Prostate gland (tissue), 2 donors: ENCODE measurements at regions not wholly inside any gene's neighbourhood (a gene's known extent, or its start where the extent isn't known, plus 50 kb on each side); places are given as distances from the start of the nearest gene placed in this dataset.

Experiments used
- DNase-seq: peaks from one replicate; pipeline ENCODE4 v3.0.0-alpha.2; 2019; ENCODE audit warnings: low spot score
- H3K27ac ChIP-seq, 2 donors: fragments of 200-600 bp; sonication (generic); 2 replicates each; pipeline ENCODE4 v1.5.1; 2017 to 2019
- H3K27me3 ChIP-seq: fragments of 200-600 bp; sonication (generic); replicated peaks from 2 replicates; pipeline ENCODE4 v1.5.1; 2019; ENCODE audit not compliant: insufficient read depth
- H3K36me3 ChIP-seq, 2 donors: fragments of 200-600 bp; sonication (generic); 1 replicate in 1 of 2; 2 replicates in 1 of 2; pipeline versions ENCODE4 v1.5.1 to v1.8.1; 2017 to 2019
- H3K4me1 ChIP-seq: fragments of 200-600 bp; sonication (generic); replicated peaks from 2 replicates; pipeline ENCODE4 v1.5.1; 2019
- H3K4me3 ChIP-seq, 2 donors: fragments of 200-600 bp; sonication (generic); 2 replicates each; pipeline ENCODE4 v1.5.1; 2017 to 2019
- H3K9me3 ChIP-seq: fragments of 200-600 bp; sonication (generic); 2 replicates; pipeline ENCODE4 v1.5.1; 2017
- CTCF ChIP-seq, 4 experiments: fragments of 200-600 bp in 2 of 4; fragments of 450-650 bp in 2 of 4; sonication (generic) in 2 of 4; IDR thresholded peaks; 1 replicate in 3 of 4; 2 replicates in 1 of 4; pipeline ENCODE4 v1.5.1; 2016 to 2019; ENCODE audit warnings: antibody characterized with exemption in 4 of 4, mild to moderate bottlenecking in 2 of 4, moderate library complexity in 2 of 4
- POLR2A ChIP-seq: fragments of 450-650 bp; IDR thresholded peaks from one replicate; pipeline ENCODE4 v1.6.1; 2016; ENCODE audit warnings: antibody characterized with exemption, mild to moderate bottlenecking
- POLR2AphosphoS5 ChIP-seq: sonication (generic); formaldehyde crosslinking; IDR thresholded peaks from one replicate; pipeline ENCODE4 v1.6.1; 2017; ENCODE audit warnings: antibody characterized with exemption
- WGBS: methylation state at CpG from one replicate; pipeline ENCODE4 v1.1.5; 2018; 5-methylcytosine and 5-hydroxymethylcytosine counted together
- intact Hi-C: fragments of 100-400 bp; cut with DNase I; formaldehyde crosslinking; loops from one replicate; pipeline ENCODE4 v1.14.2; 2022

DNA sequence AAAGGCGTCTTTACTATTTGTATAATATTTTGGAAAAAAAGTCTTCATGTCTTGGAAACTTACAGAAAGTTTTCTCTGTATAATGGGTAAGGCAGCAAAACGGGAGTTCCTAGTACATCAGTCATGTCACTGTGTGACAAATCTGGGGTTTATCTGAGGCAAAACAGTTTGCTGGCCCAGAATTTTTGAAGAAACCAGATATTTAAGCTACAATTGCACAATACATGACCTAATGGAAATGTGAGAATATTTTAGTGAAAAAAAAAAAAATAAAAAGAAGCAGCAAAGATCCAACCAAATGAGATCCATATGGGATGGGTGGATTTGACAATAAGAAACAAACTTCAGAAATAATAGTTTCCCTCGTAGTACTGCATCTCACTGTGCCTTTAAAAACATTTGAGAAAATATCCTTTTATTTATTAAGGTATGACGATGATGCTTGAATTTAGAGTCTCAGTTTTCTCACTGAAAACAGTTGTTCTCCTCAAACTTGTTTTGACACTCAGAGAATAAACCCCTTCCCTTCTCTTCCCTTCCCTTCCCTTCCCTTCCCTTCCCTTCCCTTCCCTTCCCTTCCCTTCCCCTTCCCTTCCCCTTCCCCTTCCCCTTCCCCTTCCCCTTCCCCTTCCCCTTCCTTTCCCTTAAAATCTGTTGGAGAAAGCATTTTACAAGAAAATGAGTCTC is 180.5 kb upstream of the TUT7 start:
- Histone ChIP-seq H3K9me3 (no peaks in the 10 kb centered on the region), H3K27me3 (no peaks in the 10 kb centered on the region), H3K36me3 (no peaks in the 10 kb centered on the region), H3K4me3 (no peak overlapping the region), H3K27ac (no peak overlapping the region), H3K4me1 (no peaks in the 10 kb centered on the region)
- TF ChIP-seq CTCF (IDR thresholded peaks at IDR 0.05): no peak
- no peak for TF ChIP-seq POLR2A
- no peak for TF ChIP-seq POLR2AphosphoS5
- DNase-seq: no peak
- intact Hi-C loops: no loop called here
- WGBS: 82% methylated on average over 4 of the region's 4 CpGs

DNA sequence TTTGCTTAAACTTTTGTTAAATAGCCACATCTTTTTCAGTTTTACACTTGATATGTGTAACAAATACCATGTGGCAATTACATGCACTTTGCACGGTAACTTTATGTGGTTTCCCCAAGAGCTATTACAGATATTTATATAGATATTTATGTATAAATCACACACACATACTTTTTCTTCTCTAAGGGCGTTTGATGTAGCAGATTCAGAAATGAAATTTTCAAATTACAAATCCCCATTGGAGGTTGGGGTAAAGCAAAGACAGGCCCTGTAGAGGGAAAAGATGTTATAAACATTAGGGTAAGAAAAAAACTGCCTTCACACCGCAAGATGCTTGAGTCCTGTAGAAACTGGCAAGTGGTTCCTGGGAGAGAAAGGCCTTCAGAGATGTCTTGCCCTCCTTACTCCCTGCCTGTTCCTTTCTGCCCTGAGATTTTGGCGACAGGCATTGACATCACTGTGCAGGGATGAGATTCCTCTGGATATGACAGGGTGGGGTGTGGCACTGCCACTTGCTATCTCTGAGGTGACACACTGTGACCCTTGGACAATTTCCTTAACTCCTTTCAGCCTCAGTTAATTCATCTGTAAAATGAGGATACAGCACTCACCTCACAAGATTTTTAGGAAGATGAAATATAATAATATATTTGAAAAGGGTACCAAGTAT is 177.9 kb upstream of the TUT7 start:
- no peaks in the 10 kb centered on the region for H3K9me3 ChIP-seq
- no peaks in the 10 kb centered on the region for H3K36me3 ChIP-seq
- H3K27me3 ChIP-seq: no peaks in the 10 kb centered on the region
- TF ChIP-seq POLR2AphosphoS5 (no peak), CTCF (IDR thresholded peaks at IDR 0.05) (no peak), POLR2A (no peak)
- intact Hi-C loops: no loop called here
- WGBS: 94% methylated on average over 4 of the region's 4 CpGs
- H3K27ac ChIP-seq: no peak overlapping the region
- no peaks in the 10 kb centered on the region for H3K4me1 ChIP-seq
- DNase-seq: no peak
- H3K4me3 ChIP-seq: no peak overlapping the region

DNA sequence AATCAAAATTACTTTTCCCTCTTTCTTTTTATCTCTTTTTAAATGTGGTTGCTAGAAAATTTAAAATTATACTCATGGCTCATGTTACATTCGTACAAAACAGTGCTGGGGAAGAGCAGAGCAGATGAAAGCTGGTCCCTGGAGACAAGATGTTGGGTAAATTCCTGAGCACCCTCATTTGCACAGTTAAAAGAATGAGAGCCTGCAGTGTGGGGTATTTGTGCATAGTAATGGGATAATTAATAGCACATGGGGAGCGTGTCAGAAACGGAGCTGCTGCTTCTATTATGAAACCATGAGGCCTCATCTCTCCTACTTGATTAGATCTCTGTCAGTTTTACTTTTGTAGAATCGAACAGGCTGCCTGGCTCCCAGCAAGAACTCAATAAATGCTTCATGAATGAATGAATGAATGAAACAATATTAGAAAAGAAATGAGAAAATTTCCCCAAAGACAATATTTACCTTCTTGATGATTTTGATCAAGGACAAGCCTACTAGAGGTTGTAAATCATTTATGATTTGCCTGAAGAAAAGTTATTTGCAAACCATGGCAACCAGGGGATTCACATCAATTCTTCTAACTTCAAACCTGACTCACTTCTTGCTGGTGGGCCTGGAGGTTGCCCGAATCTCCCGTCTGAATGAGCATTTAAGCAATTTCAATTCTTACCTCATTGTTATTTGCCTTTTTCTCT is 177.2 kb upstream of the TUT7 start:
- Histone ChIP-seq H3K36me3 (no peaks in the 10 kb centered on the region), H3K27ac (no peak overlapping the region), H3K27me3 (no peaks in the 10 kb centered on the region), H3K4me3 (no peak overlapping the region), H3K4me1 (no peaks in the 10 kb centered on the region), H3K9me3 (no peaks in the 10 kb centered on the region)
- intact Hi-C loops: no loop called here
- DNase-seq: no peak
- TF ChIP-seq POLR2AphosphoS5: no peak
- TF ChIP-seq POLR2A: no peak
- no peak for TF ChIP-seq CTCF (IDR thresholded peaks at IDR 0.05)
- 87% methylated on average over 6 of the region's 6 CpGs for WGBS

GRCh38 chr9:86529496-86530275 is 175.5 kb upstream of the TUT7 start:
- no peaks in the 10 kb centered on the region for H3K36me3 ChIP-seq
- no peaks in the 10 kb centered on the region for H3K9me3 ChIP-seq
- no peaks in the 10 kb centered on the region for H3K27me3 ChIP-seq
- H3K4me3 ChIP-seq: no peak overlapping the region
- intact Hi-C loops: no loop called here
- H3K4me1 ChIP-seq: no peaks in the 10 kb centered on the region
- H3K27ac ChIP-seq: no peak overlapping the region
- no peak for DNase-seq
- 70% methylated on average over 4 of the region's 4 CpGs for WGBS
- no peak for TF ChIP-seq CTCF (IDR thresholded peaks at IDR 0.05)
- no peak for TF ChIP-seq POLR2A
- no peak for TF ChIP-seq POLR2AphosphoS5
